DND-41 (cell line): ENCODE measurements at regions not wholly inside any gene's neighbourhood (a gene's known extent, or its start where the extent isn't known, plus 50 kb on each side); places are given as distances from the start of the nearest gene placed in this dataset.

Experiments
- EZH2 ChIP-seq: IDR thresholded peaks from 3 replicates; pipeline ENCODE4 v1.6.1; 2012; ENCODE audit warnings: borderline replicate concordance, low read depth, mild to moderate bottlenecking, moderate library complexity, low read length, inconsistent platforms; ENCODE audit not compliant: severe bottlenecking
- TF ChIP-seq, protein P1 (sequence below): IDR thresholded peaks from 2 replicates; pipeline ENCODE4 v1.5.1; 2012; ENCODE audit warnings: borderline replicate concordance, low read length, moderate library complexity, mild to moderate bottlenecking; ENCODE audit not compliant: poor library complexity, severe bottlenecking; ENCODE audit errors: extremely low read depth

DNA sequence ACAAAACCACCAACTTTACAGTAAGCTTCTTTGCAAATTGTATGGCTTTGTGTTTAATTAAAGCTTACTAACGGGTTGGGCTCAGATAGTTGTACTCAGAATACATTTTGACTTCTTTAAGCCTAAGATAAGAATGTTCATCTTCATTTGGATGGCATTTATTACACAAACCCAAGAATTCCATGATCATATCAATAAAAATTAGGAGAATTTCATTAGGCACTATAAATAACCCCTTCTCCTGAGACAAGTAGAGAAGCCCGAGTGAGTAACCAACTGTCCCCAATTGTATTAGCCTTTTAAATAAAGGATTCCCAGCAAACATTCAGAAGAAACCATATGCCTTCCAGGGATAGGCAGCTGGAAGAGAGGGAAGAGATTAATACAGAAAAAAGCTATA is 504.7 kb downstream of the KCNJ2 start:
- TF ChIP-seq, protein P1, sequence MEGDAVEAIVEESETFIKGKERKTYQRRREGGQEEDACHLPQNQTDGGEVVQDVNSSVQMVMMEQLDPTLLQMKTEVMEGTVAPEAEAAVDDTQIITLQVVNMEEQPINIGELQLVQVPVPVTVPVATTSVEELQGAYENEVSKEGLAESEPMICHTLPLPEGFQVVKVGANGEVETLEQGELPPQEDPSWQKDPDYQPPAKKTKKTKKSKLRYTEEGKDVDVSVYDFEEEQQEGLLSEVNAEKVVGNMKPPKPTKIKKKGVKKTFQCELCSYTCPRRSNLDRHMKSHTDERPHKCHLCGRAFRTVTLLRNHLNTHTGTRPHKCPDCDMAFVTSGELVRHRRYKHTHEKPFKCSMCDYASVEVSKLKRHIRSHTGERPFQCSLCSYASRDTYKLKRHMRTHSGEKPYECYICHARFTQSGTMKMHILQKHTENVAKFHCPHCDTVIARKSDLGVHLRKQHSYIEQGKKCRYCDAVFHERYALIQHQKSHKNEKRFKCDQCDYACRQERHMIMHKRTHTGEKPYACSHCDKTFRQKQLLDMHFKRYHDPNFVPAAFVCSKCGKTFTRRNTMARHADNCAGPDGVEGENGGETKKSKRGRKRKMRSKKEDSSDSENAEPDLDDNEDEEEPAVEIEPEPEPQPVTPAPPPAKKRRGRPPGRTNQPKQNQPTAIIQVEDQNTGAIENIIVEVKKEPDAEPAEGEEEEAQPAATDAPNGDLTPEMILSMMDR = no peak
- TF ChIP-seq EZH2 = no peak
